Pancreas (tissue), 10 donors: ENCODE measurements at regions not wholly inside any gene's neighbourhood (a gene's known extent, or its start where the extent isn't known, plus 50 kb on each side); places are given as distances from the start of the nearest gene placed in this dataset.
"Not testable (repeated sequence)": the region's sequence is repeated elsewhere in the genome, so short reads cannot be mapped to it uniquely, and the experiment has no call there.

Experiments
- ATAC-seq, 4 donors: fragments of 200-7000 bp; cut with Tn5 transposase; one replicate each; pipeline versions ENCODE4 v1.8.0 to v1.9.1; 2020; ENCODE audit warnings: mild to moderate bottlenecking in 4 of 4, moderate library complexity in 4 of 4
- DNase-seq, 6 donors: peaks; one replicate each; pipeline ENCODE4 v3.0.0-alpha.2; 2020
- FAIRE-seq: peaks from 2 replicates; lab custom pipeline; 2012; peaks lifted over from hg19 to GRCh38; lab: Jason Lieb, UNC
- H3K27ac ChIP-seq, 4 donors: fragments of 200-600 bp; sonication (generic); 1 replicate in 3 of 4; 2 replicates in 1 of 4; pipeline versions ENCODE4 v1.5.0 to v1.8.0; 2020
- H3K27me3 ChIP-seq, 4 donors: fragments of 200-600 bp; one replicate each; pipeline ENCODE4 v1.8.0; 2021
- H3K36me3 ChIP-seq, 3 donors: fragments of 200-600 bp; sonication (generic) in 1 of 3; one replicate each; pipeline versions ENCODE4 v1.5.0 to v1.8.0; 2020 to 2021
- H3K4me1 ChIP-seq, 3 donors: fragments of 200-600 bp; one replicate each; pipeline ENCODE4 v1.8.0; 2021
- H3K4me3 ChIP-seq, 4 donors: fragments of 200-600 bp; sonication (generic) in 2 of 4; one replicate each; pipeline versions ENCODE4 v1.5.0 to v1.8.0; 2020 to 2021
- H3K9me3 ChIP-seq, 4 donors: fragments of 200-600 bp; one replicate each; pipeline ENCODE4 v1.8.0; 2021
- CTCF ChIP-seq, 4 donors: fragments of 200-600 bp; sonication (generic) in 3 of 4; IDR thresholded peaks; one replicate each; pipeline versions ENCODE4 v1.5.0 to v1.8.0; 2021; ENCODE audit warnings: antibody characterized with exemption in 4 of 4
- WGBS, 2 donors: extraction: QIAGEN DNeasy Blood & Tissue Kit; methylation state at CpG; one replicate each; pipeline ENCODE4 v1.1.7; 2013; 5-methylcytosine and 5-hydroxymethylcytosine counted together
- intact Hi-C, 3 donors: fragments of 100-400 bp; cut with DNase I; formaldehyde crosslinking; loops; one replicate each; pipeline versions ENCODE4 v1.11.1 to v1.14.2; 2022
- donor health status: healthy with polysubstance abuse.
- donor health status: DM: no; HTN: no; CAD: no; lungs with moderate emphysema.
- donor health status: DM: no; HTN: no; CAD: no.
- donor health status: control.
- donor health status: control.
- donor health status: Bipolar disorder and iron deficiency.
- donor health status: DM: yes; HTN: yes; CAD: no.
- donor health status: DM: no; HTN: no; CAD: no.
- donor health status: DM: no; HTN: no; CAD: no.
- donor health status: DM: yes; HTN: yes; CAD: no.

GRCh38 chr7:83267141-83267631 is 104.5 kb upstream of the PCLO start:
- no peak for DNase-seq
- H3K4me1 ChIP-seq: no peaks in the 10 kb centered on the region
- 62 to 63% methylated on average over 2 of the region's 2 CpGs for WGBS, 2 donors

DNA sequence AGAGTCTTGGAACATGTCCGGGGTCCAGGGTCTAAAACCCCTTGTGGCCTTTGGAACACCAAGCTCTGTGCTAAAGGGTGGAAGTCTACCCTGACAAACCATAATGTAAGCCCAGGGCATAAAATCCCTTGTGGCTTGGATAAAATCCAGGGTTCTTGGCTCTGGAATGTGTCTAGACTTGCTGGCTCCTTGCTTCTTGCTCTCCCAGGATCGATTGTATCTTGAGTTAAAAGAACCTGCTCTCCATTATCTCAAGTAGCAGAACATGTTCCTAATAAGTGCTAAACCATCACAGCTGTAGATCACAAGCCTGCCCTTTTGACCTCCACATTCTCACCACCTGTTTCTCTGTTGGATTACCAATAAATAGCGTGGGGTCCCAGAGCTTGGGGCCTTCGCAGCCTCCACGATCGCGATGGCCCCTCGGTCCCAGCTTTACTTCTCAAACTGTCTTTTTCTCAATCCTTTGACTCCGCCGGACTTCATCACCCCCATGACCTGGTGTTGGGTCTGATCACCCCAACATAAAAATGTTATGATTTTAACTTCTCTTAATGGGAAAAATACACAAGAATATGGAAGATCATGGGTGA is 100.9 kb upstream of the PCLO start:
- ATAC-seq, H3K27ac ChIP-seq, intact Hi-C loops, H3K27me3 ChIP-seq, H3K36me3 ChIP-seq, H3K4me1 ChIP-seq, FAIRE-seq, DNase-seq, H3K9me3 ChIP-seq, H3K4me3 ChIP-seq: not testable (repeated sequence)
- 79 to 83% methylated on average over 10 of the region's 10 CpGs for WGBS, 2 donors

More at GRCh38 chr7:83267141-83267631, 104.5 kb upstream of the PCLO start:
- intact Hi-C loops: no loop called here
- FAIRE-seq (no peak), ATAC-seq (no peak)
- Histone ChIP-seq H3K27ac (no peak overlapping the region), H3K36me3 (no peaks in the 10 kb centered on the region), H3K4me3 (no peak overlapping the region), H3K9me3 (no peaks in the 10 kb centered on the region), H3K27me3 (no peaks in the 10 kb centered on the region)
- no peak for TF ChIP-seq CTCF (IDR thresholded peaks at IDR 0.05)

- H3K27ac ChIP-seq: no peak overlapping the region
- H3K36me3 ChIP-seq: no peaks in the 10 kb centered on the region
- DNase-seq (no peak), FAIRE-seq (no peak), ATAC-seq (no peak)
- no peak overlapping the region for H3K4me3 ChIP-seq
- H3K4me1 ChIP-seq: no peaks in the 10 kb centered on the region
- H3K9me3 ChIP-seq: no peaks in the 10 kb centered on the region
- 76 to 81% methylated on average over 2 of the region's 2 CpGs for WGBS, 2 donors
- intact Hi-C loops: no loop called here
- no peak for TF ChIP-seq CTCF (IDR thresholded peaks at IDR 0.05)
- H3K27me3 ChIP-seq: no peaks in the 10 kb centered on the region
Measured at GRCh38 chr7:83259064-83259463, 96.4 kb upstream of the PCLO start.

- 37 to 56% methylated on average over 3 of the region's 3 CpGs for WGBS, 2 donors
- no peak for FAIRE-seq
- intact Hi-C loops: no loop called here
- Histone ChIP-seq H3K9me3 (no peaks in the 10 kb centered on the region), H3K4me1 (no peaks in the 10 kb centered on the region), H3K27me3 (no peaks in the 10 kb centered on the region), H3K4me3 (no peak overlapping the region), H3K36me3 (no peaks in the 10 kb centered on the region), H3K27ac (no peak overlapping the region)
- no peak for ATAC-seq
- no peak for DNase-seq
- TF ChIP-seq CTCF (IDR thresholded peaks at IDR 0.05): no peak
Measured at GRCh38 chr7:83248000-83248399, 85.3 kb upstream of the PCLO start.

DNA sequence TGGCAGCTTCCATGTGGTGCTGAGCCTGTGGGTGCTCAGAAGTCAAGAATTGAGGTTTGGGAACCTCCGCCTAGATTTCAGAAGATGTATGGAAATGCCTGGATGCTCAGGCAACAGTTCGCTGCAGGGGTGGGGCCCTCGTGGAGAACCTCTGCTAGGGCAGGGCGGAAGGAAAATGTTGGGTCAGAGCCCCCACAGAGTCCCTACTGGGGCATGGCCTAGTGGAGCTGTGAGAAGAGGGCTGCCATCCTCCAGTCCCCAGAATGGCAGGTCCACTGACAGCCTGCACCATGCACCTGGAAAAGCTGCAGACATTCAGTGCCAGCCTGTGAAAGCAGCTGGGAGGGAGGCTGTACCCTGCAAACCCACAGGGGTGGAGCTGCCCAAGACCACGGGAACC is 56.5 kb upstream of the PCLO start:
- FAIRE-seq, H3K27me3 ChIP-seq, H3K27ac ChIP-seq, H3K36me3 ChIP-seq, intact Hi-C loops, H3K4me3 ChIP-seq, ATAC-seq, H3K4me1 ChIP-seq, H3K9me3 ChIP-seq: not testable (repeated sequence)
- DNase-seq: peak in 1 of 6 donors; percentile 18
- WGBS, 2 donors: 72 to 79% methylated on average over 5 of the region's 5 CpGs

GRCh38 chr7:83212883-83213282 is 50.2 kb upstream of the PCLO start:
- Histone ChIP-seq H3K27me3 (no peaks in the 10 kb centered on the region), H3K9me3 (no peaks in the 10 kb centered on the region), H3K4me1 (no peaks in the 10 kb centered on the region), H3K4me3 (no peak overlapping the region), H3K27ac (no peak overlapping the region), H3K36me3 (no peaks in the 10 kb centered on the region)
- FAIRE-seq: no peak
- intact Hi-C loops: no loop called here
- no peak for ATAC-seq
- WGBS, 2 donors: 42 to 44% methylated on average over 2 of the region's 2 CpGs
- no peak for TF ChIP-seq CTCF (IDR thresholded peaks at IDR 0.05)
- DNase-seq: no peak
